ENCODE measurements at regions not wholly inside any gene's neighbourhood (a gene's known extent, or its start where the extent isn't known, plus 50 kb on each side); places are given as distances from the start of the nearest gene placed in this dataset.

- H3K27ac ChIP-seq (replicated peaks) = no peak overlapping the region
- intact Hi-C loops (cut with micrococcal nuclease) = no loop called here
- no peaks in the 10 kb centered on the region for H3K4me1 ChIP-seq
- no peak overlapping the region for H3K4me3 ChIP-seq
- no peak for DNase-seq
- H3K36me3 ChIP-seq = no peaks in the 10 kb centered on the region
- no peaks in the 10 kb centered on the region for H3K9me3 ChIP-seq (replicated peaks)
- H3K27me3 ChIP-seq (ENCODE audit: low read depth) = no peaks in the 10 kb centered on the region
- TF ChIP-seq CTCF (IDR thresholded peaks at IDR 0.05; ENCODE audit: borderline replicate concordance) = no peak
Observed at GRCh38 chr3:132228923-132229322, 88.3 kb upstream of the ACP3 start.

- no peaks in the 10 kb centered on the region for H3K27me3 ChIP-seq (ENCODE audit: low read depth)
- no peak overlapping the region for H3K27ac ChIP-seq (replicated peaks)
- H3K36me3 ChIP-seq = no peaks in the 10 kb centered on the region
- H3K9me3 ChIP-seq (replicated peaks) = no peaks in the 10 kb centered on the region
- DNase-seq = no peak
- TF ChIP-seq CTCF (IDR thresholded peaks at IDR 0.05; ENCODE audit: borderline replicate concordance) = no peak
- no peak overlapping the region for H3K4me3 ChIP-seq
- intact Hi-C loops (cut with micrococcal nuclease) = no loop called here
- no peaks in the 10 kb centered on the region for H3K4me1 ChIP-seq
Observed at GRCh38 chr3:132229641-132230040, 87.6 kb upstream of the ACP3 start.

- no peak overlapping the region for H3K4me3 ChIP-seq
- H3K27ac ChIP-seq (replicated peaks) = no peak overlapping the region
- H3K9me3 ChIP-seq (replicated peaks) = no peaks in the 10 kb centered on the region
- no peaks in the 10 kb centered on the region for H3K4me1 ChIP-seq
- H3K27me3 ChIP-seq (ENCODE audit: low read depth) = no peaks in the 10 kb centered on the region
- no peak for DNase-seq
- no peak for TF ChIP-seq CTCF (IDR thresholded peaks at IDR 0.05; ENCODE audit: borderline replicate concordance)
- H3K36me3 ChIP-seq = no peaks in the 10 kb centered on the region
- intact Hi-C loops (cut with micrococcal nuclease) = no loop called here
Observed at GRCh38 chr3:132230156-132231000, 86.8 kb upstream of the ACP3 start.

- Histone ChIP-seq H3K36me3 (no peaks in the 10 kb centered on the region), H3K27ac (replicated peaks) (no peak overlapping the region), H3K9me3 (replicated peaks) (no peaks in the 10 kb centered on the region), H3K27me3 (ENCODE audit: low read depth) (no peaks in the 10 kb centered on the region), H3K4me1 (no peaks in the 10 kb centered on the region), H3K4me3 (no peak overlapping the region)
- no peak for DNase-seq
- intact Hi-C loops (cut with micrococcal nuclease) = no loop called here
- no peak for TF ChIP-seq CTCF (IDR thresholded peaks at IDR 0.05; ENCODE audit: borderline replicate concordance)
Observed at GRCh38 chr3:132231633-132232032, 85.6 kb upstream of the ACP3 start.

- no peak overlapping the region for H3K27ac ChIP-seq (replicated peaks)
Observed at GRCh38 chr3:132232231-132232792, 84.9 kb upstream of the ACP3 start.

More at GRCh38 chr3:132232231-132232792, 84.9 kb upstream of the ACP3 start:
- TF ChIP-seq CTCF (IDR thresholded peaks at IDR 0.05; ENCODE audit: borderline replicate concordance) = no peak
- no peaks in the 10 kb centered on the region for H3K27me3 ChIP-seq (ENCODE audit: low read depth)
- no peak overlapping the region for H3K4me3 ChIP-seq
- H3K4me1 ChIP-seq = no peaks in the 10 kb centered on the region
- H3K36me3 ChIP-seq = no peaks in the 10 kb centered on the region
- intact Hi-C loops (cut with micrococcal nuclease) = no loop called here
- no peaks in the 10 kb centered on the region for H3K9me3 ChIP-seq (replicated peaks)
- no peak for DNase-seq

All from left ventricle myocardium inferior (tissue), 1 donor.